GM19099 (cell line): ENCODE measurements at regions not wholly inside any gene's neighbourhood (a gene's known extent, or its start where the extent isn't known, plus 50 kb on each side); places are given as distances from the start of the nearest gene placed in this dataset.

ENCODE experiments used
- POLR2A ChIP-seq: IDR thresholded peaks from 3 replicates; pipeline ENCODE4 v1.6.1; 2011; ENCODE audit warnings: low read depth; ENCODE audit not compliant: insufficient read length; ENCODE audit errors: extremely low read depth

- TF ChIP-seq POLR2A: no peak
Observed at GRCh38 chr7:68756986-68757495, 841.2 kb upstream of the AUTS2 start.

- TF ChIP-seq POLR2A: no peak
Observed at GRCh38 chr7:68760556-68760955, 837.7 kb upstream of the AUTS2 start.

- TF ChIP-seq POLR2A: no peak
Observed at GRCh38 chr7:68767462-68767861, 830.8 kb upstream of the AUTS2 start.

- TF ChIP-seq POLR2A: no peak
Observed at GRCh38 chr7:68770649-68771048, 827.6 kb upstream of the AUTS2 start.

- TF ChIP-seq POLR2A: no peak
Observed at GRCh38 chr7:68776326-68776725, 821.9 kb upstream of the AUTS2 start.

GRCh38 chr7:68783684-68784083 lies 814.6 kb upstream of the AUTS2 start:
- TF ChIP-seq POLR2A: no peak

- TF ChIP-seq POLR2A: no peak
Observed at GRCh38 chr7:68785036-68785435, 813.2 kb upstream of the AUTS2 start.

GRCh38 chr7:68787566-68787965 lies 810.7 kb upstream of the AUTS2 start:
- no peak for TF ChIP-seq POLR2A

- no peak for TF ChIP-seq POLR2A
Observed at GRCh38 chr7:68789597-68789996, 808.7 kb upstream of the AUTS2 start.

GRCh38 chr7:68792351-68792750 lies 805.9 kb upstream of the AUTS2 start:
- TF ChIP-seq POLR2A: no peak

- TF ChIP-seq POLR2A: no peak
Observed at GRCh38 chr7:68793513-68793912, 804.8 kb upstream of the AUTS2 start.

GRCh38 chr7:68800316-68800715 lies 798.0 kb upstream of the AUTS2 start:
- no peak for TF ChIP-seq POLR2A

GRCh38 chr7:68805159-68805558 lies 793.1 kb upstream of the AUTS2 start:
- no peak for TF ChIP-seq POLR2A

- no peak for TF ChIP-seq POLR2A
Observed at GRCh38 chr7:68807666-68808065, 790.6 kb upstream of the AUTS2 start.

GRCh38 chr7:68813551-68814080 lies 784.7 kb upstream of the AUTS2 start:
- TF ChIP-seq POLR2A: no peak

GRCh38 chr7:68816491-68816890 lies 781.8 kb upstream of the AUTS2 start:
- TF ChIP-seq POLR2A: no peak

GRCh38 chr7:68820321-68820720 lies 778.0 kb upstream of the AUTS2 start:
- no peak for TF ChIP-seq POLR2A
